ENCODE measurements at regions not wholly inside any gene's neighbourhood (a gene's known extent, or its start where the extent isn't known, plus 50 kb on each side); places are given as distances from the start of the nearest gene placed in this dataset.

DNA sequence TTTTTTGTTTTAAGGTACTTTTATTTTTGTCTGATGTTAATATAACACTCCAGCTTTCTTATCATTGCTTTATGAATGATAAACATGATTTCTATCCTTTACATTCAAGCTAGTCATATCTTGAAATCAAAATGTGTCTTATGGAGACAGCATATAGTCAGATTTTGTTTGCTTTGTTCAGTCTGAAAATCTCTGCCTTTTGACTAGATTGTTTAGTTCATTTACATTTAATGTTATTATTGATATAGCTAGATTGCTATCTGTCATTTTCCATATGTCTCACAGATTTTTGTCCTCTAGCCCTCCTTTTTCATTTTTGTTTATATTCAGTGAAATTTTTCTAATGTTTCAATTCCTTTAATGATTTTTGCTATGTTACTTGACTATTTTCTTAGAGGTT lies 332.8 kb downstream of the SMOC2 start:
- Histone ChIP-seq H3K9me3 (no peaks in the 10 kb centered on the region), H3K4me1 (no peaks in the 10 kb centered on the region), H3K4me2 (no peak overlapping the region), H3K27ac (no peak overlapping the region), H3K4me3 (no peak overlapping the region)
- TF ChIP-seq HDAC2 (IDR thresholded peaks at IDR 0.05) (no peak), HEYL (CRISPR knock-in tag; IDR thresholded peaks at IDR 0.05) (no peak), PBX3 (IDR thresholded peaks at IDR 0.05) (no peak), SMC3 (IDR thresholded peaks at IDR 0.05) (no peak), POLR2A (IDR thresholded peaks at IDR 0.05; ENCODE audit: low read length) (no peak), FOSB (CRISPR knock-in tag; IDR thresholded peaks at IDR 0.05) (no peak), JUNB (IDR thresholded peaks at IDR 0.05) (no peak), FOXS1 (CRISPR knock-in tag; IDR thresholded peaks at IDR 0.05) (no peak), ZNF302 (CRISPR knock-in tag; IDR thresholded peaks at IDR 0.05) (no peak), ZSCAN20 (CRISPR knock-in tag; IDR thresholded peaks at IDR 0.05) (no peak), CHD4 (IDR thresholded peaks at IDR 0.05; ENCODE audit: borderline replicate concordance) (no peak)
- TF ChIP-seq, protein P1, sequence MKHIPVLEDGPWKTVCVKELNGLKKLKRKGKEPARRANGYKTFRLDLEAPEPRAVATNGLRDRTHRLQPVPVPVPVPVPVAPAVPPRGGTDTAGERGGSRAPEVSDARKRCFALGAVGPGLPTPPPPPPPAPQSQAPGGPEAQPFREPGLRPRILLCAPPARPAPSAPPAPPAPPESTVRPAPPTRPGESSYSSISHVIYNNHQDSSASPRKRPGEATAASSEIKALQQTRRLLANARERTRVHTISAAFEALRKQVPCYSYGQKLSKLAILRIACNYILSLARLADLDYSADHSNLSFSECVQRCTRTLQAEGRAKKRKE (CRISPR knock-in tag; IDR thresholded peaks at IDR 0.05; ENCODE audit: low read depth), result no peak
- TF ChIP-seq, protein P2, sequence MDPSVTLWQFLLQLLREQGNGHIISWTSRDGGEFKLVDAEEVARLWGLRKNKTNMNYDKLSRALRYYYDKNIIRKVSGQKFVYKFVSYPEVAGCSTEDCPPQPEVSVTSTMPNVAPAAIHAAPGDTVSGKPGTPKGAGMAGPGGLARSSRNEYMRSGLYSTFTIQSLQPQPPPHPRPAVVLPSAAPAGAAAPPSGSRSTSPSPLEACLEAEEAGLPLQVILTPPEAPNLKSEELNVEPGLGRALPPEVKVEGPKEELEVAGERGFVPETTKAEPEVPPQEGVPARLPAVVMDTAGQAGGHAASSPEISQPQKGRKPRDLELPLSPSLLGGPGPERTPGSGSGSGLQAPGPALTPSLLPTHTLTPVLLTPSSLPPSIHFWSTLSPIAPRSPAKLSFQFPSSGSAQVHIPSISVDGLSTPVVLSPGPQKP (IDR thresholded peaks at IDR 0.05; ENCODE audit: low read depth, low read length), result no peak
- TF ChIP-seq, protein P3, sequence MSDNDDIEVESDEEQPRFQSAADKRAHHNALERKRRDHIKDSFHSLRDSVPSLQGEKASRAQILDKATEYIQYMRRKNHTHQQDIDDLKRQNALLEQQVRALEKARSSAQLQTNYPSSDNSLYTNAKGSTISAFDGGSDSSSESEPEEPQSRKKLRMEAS (IDR thresholded peaks at IDR 0.05), result no peak
- POLR2A ChIA-PET, result no interaction called here
- CTCF ChIA-PET, result no interaction called here
- DNase-seq (ENCODE audit: low read depth in 1 of 2, low spot score in 1 of 2) (no peak), FAIRE-seq (no peak), ATAC-seq (no peak)

DNA sequence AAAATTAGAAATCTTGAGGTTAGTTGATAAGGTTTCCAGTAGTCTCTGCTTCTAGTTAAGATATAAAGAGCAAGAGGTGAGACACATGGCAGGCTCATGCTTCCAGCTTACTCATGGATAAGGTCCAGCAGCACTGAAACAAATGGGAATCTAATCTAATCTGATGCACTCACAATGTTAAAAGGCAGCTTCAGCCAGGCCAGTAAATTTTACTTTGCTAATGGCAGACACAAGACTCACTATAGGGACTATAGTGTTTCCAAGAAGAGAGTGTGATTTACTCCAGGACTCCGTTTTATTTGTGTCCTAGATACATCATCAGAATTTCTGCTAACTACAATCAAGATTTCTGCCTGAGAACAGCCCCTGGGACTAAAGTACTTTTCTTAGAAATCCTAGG lies 324.8 kb downstream of the SMOC2 start:
- ChIA-PET CTCF (no interaction called here), POLR2A (no interaction called here)
- Histone ChIP-seq H3K4me2 (no peak overlapping the region), H3K4me1 (no peaks in the 10 kb centered on the region), H3K4me3 (no peak overlapping the region), H3K27ac (no peak overlapping the region), H3K9me3 (no peaks in the 10 kb centered on the region)
- WGBS (ENCODE audit: missing lambda C conversion rate), result 0% methylated on average over 1 of the region's 1 CpG
- no peak for ATAC-seq
- no peak for DNase-seq (ENCODE audit: low read depth in 1 of 2, low spot score in 1 of 2)
- FAIRE-seq, result no peak
- TF ChIP-seq NPAS2 (CRISPR knock-in tag; IDR thresholded peaks at IDR 0.05; ENCODE audit: borderline replicate concordance), result no peak
- no peak for TF ChIP-seq TFCP2L1 (CRISPR knock-in tag; IDR thresholded peaks at IDR 0.05)

DNA sequence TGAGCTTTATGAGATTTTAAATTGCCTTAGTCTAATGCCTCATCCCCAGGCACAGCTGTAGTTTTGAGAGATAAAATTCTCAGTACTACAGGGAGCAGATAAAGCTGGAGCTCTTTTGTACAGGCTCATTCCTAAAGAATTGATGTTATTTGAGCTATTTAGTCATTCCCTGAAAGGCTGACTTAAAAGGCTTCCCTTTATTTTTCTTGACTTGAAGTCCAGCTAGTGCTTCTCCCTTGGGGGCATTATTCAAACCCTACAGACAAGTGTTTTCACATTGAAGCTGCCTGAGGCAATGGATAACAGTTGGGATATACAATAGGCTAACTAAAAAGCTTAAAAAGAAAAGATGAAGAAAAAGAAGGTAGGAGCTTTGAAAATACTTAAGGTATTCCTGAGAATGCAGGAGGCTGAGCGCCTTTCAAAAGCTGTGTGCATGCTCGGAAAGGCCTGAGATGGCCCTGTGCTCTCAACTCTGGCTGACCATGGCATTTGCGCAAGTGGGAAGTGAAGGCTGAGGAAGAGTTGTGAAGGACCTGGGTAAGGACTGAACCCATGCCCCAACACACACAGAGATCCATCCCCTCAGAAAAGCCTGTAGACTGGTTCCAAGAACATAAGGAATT lies 315.1 kb downstream of the SMOC2 start:
- Histone ChIP-seq H3K4me2 (no peak overlapping the region), H3K27ac (no peak overlapping the region), H3K4me3 (no peak overlapping the region), H3K4me1 (no peaks in the 10 kb centered on the region), H3K9me3 (no peaks in the 10 kb centered on the region)
- no peak for TF ChIP-seq CBX2 (IDR thresholded peaks at IDR 0.05; ENCODE audit: borderline replicate concordance, low read depth)
- TF ChIP-seq TP53 (CRISPR knock-in tag; IDR thresholded peaks at IDR 0.05), result no peak
- TF ChIP-seq, protein P4, sequence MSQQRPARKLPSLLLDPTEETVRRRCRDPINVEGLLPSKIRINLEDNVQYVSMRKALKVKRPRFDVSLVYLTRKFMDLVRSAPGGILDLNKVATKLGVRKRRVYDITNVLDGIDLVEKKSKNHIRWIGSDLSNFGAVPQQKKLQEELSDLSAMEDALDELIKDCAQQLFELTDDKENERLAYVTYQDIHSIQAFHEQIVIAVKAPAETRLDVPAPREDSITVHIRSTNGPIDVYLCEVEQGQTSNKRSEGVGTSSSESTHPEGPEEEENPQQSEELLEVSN (IDR thresholded peaks at IDR 0.05; ENCODE audit: borderline replicate concordance, low read depth), result no peak
- CTCF ChIA-PET, result no interaction called here
- DNase-seq (ENCODE audit: low read depth in 1 of 2, low spot score in 1 of 2), result no peak
- no peak for FAIRE-seq
- POLR2A ChIA-PET, result no interaction called here
- 45% methylated on average over 3 of the region's 3 CpGs for WGBS (ENCODE audit: missing lambda C conversion rate)
- no peak for ATAC-seq

All from A549 (cell line).